Stimulated activated CD4-positive, alpha-beta T cell treated with anti-CD3 and anti-CD28 coated beads, TNF-alpha, amount 100 ng/mL, for 48 hours (primary cell): ENCODE measurements at regions not wholly inside any gene's neighbourhood (a gene's known extent, or its start where the extent isn't known, plus 50 kb on each side); places are given as distances from the start of the nearest gene placed in this dataset.
"Not testable (repeated sequence)": the region's sequence is repeated elsewhere in the genome, so short reads cannot be mapped to it uniquely, and the experiment has no call there.

Source experiments
- DNase-seq, 3 donors: peaks; one replicate each; pipeline ENCODE4 v3.0.0-alpha.2; 2020; ENCODE audit warnings: low read depth in 3 of 3

DNA sequence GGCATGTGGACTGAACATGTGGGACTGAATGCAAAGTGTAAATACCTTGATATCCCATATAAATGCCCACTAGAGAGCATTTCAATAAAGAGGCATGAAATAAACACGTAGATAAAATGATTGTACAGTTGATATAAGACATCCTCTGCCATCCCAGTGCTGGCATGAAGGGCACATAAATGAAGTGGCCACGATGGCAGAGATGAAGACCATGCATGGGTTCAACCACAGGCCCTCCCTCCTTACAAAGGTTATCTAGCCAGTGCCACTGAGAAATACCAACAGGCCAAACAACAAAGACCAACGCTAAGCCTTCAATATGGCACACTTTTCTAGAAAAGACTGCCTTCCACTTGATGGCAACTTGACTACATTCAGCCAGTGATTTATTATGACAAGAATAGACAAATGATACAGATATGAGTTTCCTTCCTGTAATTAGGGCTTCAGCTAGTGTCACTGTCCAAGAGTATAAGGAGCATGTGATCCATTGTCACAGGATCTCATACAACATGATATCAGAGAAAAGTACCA lies 493.9 kb upstream of the MAP2 start:
- DNase-seq = no peak

- DNase-seq = no peak
Measured at GRCh38 chr2:208935531-208935930, 488.3 kb upstream of the MAP2 start.

DNA sequence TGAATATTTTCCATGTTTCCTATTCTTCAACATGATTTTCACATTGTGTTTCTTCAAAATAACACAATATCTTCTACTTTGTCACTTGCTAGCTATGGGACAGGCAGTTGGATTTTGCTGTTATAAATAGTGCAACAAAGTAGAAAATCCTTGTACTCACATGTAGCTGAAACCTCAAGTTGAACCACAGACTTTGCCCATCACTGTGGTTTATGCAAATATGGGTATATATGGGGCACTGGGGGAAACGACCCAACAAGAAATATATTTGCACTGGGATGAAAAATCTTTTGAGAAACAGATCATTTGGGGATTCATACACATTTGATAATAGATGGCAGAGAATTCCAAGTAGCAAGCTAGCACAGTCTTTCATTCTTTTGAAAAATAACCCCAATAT lies 486.3 kb upstream of the MAP2 start:
- DNase-seq = no peak

DNA sequence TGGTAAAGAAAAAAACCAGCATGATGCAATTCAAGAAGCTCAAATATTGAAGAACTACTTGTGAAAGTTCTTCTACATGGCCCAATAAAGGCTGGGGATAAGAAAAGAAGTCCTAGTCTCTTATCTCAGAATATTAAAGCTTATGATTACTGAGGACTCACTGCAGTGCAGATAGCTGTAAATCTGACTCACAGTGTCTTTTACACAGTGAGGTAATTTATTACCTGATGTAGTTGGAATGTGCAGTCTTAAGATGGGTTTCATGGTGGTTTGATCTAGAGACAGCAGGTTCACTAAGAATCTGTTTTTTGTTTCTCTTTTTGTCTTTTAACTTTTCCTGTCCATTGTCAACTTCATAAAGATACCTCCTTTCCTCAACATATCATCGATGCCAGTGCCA lies 484.0 kb upstream of the MAP2 start:
- no peak for DNase-seq

GRCh38 chr2:208945719-208946256 lies 478.1 kb upstream of the MAP2 start:
- DNase-seq = no peak

GRCh38 chr2:208948073-208948472 lies 475.8 kb upstream of the MAP2 start:
- no peak for DNase-seq

DNA sequence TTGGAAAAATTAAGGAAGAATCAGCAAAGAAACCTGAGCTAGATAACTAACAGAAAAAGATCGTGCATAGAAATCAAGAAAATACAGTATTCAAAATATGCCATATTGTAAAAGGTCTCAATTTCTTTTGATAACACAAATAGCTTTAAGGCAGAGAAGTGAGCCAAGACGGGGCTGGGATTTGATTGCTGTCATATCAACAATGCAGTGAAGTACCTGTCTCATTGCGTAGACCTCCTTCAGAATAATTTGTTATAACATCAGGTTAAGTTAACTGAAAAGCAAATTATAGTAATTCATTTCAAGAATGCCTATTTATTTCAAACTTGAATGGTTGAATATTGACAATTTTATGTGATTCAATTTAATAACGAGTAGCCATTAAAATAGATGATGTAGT lies 453.8 kb upstream of the MAP2 start:
- no peak for DNase-seq

DNA sequence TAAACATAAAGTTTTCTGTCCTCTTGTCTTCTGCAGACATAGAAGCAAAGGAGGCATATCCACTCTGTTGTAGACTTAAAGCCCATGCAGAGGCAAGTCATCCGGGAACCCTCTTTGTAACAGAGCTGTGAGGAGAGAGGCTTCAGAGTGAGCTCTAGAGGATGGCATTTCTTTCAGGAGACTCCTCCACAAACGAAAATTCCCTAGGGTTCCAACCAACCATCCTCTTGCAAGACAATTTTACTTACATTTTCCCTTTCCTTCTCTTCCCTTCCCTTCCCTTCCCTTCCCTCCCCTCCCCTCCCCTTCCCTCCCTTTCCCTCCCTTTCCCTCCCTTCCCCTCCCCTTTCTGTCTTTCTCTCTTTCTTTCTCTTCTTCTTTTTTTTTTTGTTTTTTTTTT lies 446.3 kb upstream of the MAP2 start:
- no peak for DNase-seq

DNA sequence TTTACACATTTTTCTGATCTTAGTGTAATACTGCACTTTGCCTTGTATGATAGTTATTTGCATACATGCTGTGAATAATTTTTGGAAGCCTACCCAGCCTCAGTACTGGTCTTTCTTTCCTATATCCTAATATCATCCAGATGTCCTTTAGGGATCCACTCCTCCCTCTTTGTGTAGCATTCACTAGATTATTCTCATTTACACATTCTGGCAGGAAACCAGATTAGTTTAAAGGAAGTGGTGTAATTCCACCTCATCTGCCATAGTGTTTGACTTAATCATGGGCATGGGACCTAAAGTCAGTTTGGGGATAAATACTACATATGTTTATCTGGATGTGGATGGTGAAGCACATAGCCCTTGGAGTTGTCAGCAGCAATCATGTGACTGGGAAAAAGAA lies 444.9 kb upstream of the MAP2 start:
- no peak for DNase-seq

GRCh38 chr2:208980321-208980720 lies 443.5 kb upstream of the MAP2 start:
- DNase-seq = no peak

GRCh38 chr2:208982831-208983230 lies 441.0 kb upstream of the MAP2 start:
- DNase-seq = no peak

DNA sequence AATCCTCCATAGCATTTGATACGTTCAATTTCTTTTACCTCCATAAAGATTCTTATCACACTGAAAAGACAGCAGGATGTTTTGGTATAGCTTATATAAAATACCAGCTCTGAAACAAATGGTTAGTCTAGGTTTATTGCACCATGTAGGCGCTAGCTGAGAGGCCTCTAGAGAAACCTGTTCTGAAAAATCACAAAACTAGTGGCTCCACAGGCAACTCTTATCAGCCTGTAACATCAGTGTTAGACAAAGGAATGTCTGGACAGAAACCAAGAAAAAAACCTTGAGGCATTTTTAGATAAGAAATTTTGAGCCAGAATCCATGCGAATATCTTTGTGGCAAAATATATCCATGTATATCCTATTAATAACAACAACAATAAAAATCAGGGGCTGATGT lies 440.4 kb upstream of the MAP2 start:
- no peak for DNase-seq

- no peak for DNase-seq
Measured at GRCh38 chr2:208984376-208985090, 439.3 kb upstream of the MAP2 start.

DNA sequence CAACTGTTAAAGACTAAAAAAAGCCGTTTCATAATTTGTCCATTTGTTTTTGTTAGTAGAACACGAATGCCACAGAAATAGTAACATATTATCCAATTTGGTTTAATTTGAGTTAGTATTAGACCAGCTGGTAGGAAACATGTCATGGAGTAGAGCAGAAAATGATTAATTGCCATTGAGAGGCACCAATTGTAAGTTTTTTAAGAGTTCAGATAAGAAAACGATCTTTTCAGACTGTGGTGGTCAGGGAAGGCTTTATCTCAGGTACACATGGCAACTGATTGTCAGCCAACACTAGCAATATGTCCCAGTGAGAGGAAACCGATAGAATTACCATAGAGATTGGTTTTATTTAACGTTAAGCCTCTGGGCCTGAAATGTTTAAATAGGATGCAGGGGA lies 438.2 kb upstream of the MAP2 start:
- no peak for DNase-seq

- DNase-seq = no peak
Measured at GRCh38 chr2:208990716-208991115, 433.1 kb upstream of the MAP2 start.

GRCh38 chr2:208999911-209000310 lies 423.9 kb upstream of the MAP2 start:
- no peak for DNase-seq

- no peak for DNase-seq
Measured at GRCh38 chr2:209002054-209002453, 421.8 kb upstream of the MAP2 start.

- DNase-seq = no peak
Measured at GRCh38 chr2:209005371-209005770, 418.5 kb upstream of the MAP2 start.

GRCh38 chr2:209008636-209009287 lies 415.1 kb upstream of the MAP2 start:
- DNase-seq = no peak

DNA sequence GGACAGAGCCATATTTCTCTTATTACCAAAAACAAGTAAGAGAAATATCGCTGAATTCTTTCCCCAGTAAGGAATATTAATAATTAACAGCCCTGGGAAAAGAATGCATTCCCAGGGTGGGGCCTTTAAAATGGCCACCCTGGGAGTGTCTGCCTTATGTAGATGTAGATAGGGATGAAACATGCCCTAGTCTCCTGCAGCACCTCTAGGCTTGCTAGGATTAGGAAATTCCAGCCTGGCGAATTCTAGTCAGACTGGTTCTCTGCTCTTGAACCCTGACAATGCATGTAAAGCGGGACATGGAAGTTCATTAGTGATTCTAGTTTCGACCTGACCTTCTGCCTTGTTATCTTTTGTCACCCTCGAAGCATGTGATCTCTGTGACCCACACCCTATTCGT lies 405.2 kb upstream of the MAP2 start:
- DNase-seq = not testable (repeated sequence)

DNA sequence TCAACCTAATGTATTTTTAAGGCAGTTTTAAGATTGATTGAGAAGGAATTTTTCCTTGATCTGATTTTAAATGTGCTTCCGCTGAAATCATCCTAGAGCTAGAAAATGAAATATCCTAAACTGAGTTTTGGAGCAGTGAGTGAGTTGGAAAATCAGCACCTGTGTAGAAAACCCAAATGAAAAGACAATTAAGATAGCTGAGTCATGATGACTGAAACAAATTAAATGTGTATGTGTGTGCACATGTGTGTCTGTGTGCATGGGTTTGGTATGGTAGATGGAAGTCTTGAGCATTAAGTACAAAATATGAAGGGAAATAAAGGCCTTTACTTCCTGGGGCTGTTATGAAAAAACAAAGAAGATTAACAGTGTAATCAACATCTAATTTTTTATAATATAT lies 394.6 kb upstream of the MAP2 start:
- DNase-seq = no peak

- DNase-seq = no peak
Measured at GRCh38 chr2:209044307-209044706, 379.5 kb upstream of the MAP2 start.

DNA sequence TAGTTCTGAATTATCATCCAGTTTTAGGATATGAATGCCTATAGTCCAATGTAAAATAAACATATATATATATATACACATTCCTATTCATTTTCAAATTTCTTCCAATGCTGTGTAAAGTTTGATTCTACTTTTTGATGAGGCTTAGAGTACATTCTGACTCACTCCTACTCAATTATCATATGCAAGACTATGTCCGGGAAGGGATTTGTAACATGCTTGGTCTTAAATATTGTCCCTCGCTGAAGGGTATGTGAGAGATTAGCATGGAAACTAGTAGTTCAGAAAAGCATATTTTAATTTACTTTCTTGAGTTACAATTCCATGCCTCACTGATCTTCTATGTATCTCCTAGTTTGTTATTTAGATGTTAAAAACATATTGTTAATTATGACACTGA lies 377.7 kb upstream of the MAP2 start:
- DNase-seq = no peak
